Endodermal cell (in vitro differentiated cells): ENCODE measurements at regions not wholly inside any gene's neighbourhood (a gene's known extent, or its start where the extent isn't known, plus 50 kb on each side); places are given as distances from the start of the nearest gene placed in this dataset.

ENCODE experiments used
- DNase-seq: peaks from one replicate; pipeline ENCODE4 v3.0.0-alpha.2; 2017
- H3K27ac ChIP-seq: 2 replicates; pipeline ENCODE4 v1.5.1; 2013; ENCODE audit warnings: mild to moderate bottlenecking, low read depth, low read length, moderate library complexity
- H3K27me3 ChIP-seq: 2 replicates; pipeline ENCODE4 v1.6.1; 2013; ENCODE audit warnings: mild to moderate bottlenecking, low read length, moderate library complexity; ENCODE audit not compliant: insufficient read depth, control insufficient read depth, poor library complexity, severe bottlenecking
- H3K36me3 ChIP-seq: 2 replicates; pipeline ENCODE4 v1.7.0; 2013; ENCODE audit warnings: mild to moderate bottlenecking, low read length, moderate library complexity; ENCODE audit not compliant: control insufficient read depth, insufficient read depth
- H3K4me1 ChIP-seq: one replicate; pipeline ENCODE4 v1.7.0; 2013; ENCODE audit warnings: low read length; ENCODE audit not compliant: control insufficient read depth, insufficient read depth
- H3K4me3 ChIP-seq: 2 replicates; pipeline ENCODE4 v1.5.1; 2013; ENCODE audit warnings: mild to moderate bottlenecking, low read length, moderate library complexity
- H3K9ac ChIP-seq: 2 replicates; pipeline ENCODE4 v1.6.1; 2013; ENCODE audit warnings: mild to moderate bottlenecking, low read length, moderate library complexity; ENCODE audit not compliant: poor library complexity, severe bottlenecking; ENCODE audit errors: extremely low read depth
- H3K9me3 ChIP-seq: 2 replicates; pipeline ENCODE4 v1.6.1; 2013; ENCODE audit warnings: mild to moderate bottlenecking, low read length, moderate library complexity; ENCODE audit not compliant: control insufficient read depth
- H3K27ac Mint-ChIP-seq: 2 replicates; pipeline ENCODE4 v1.8.0; 2020; ENCODE audit warnings: mixed read lengths
- H3K27me3 Mint-ChIP-seq: 2 replicates; pipeline ENCODE4 v1.8.0; 2021; ENCODE audit warnings: mild to moderate bottlenecking, mixed read lengths; ENCODE audit not compliant: insufficient read depth
- H3K36me3 Mint-ChIP-seq: 2 replicates; pipeline ENCODE4 v1.8.0; 2020; ENCODE audit warnings: low read depth, mixed read lengths
- H3K4me1 Mint-ChIP-seq: 2 replicates; pipeline ENCODE4 v1.8.0; 2020; ENCODE audit warnings: mixed read lengths
- H3K4me3 Mint-ChIP-seq: 2 replicates; pipeline ENCODE4 v1.8.0; 2020; ENCODE audit warnings: mild to moderate bottlenecking, moderate library complexity, mixed read lengths
- H3K9me3 Mint-ChIP-seq: 2 replicates; pipeline ENCODE4 v1.8.0; 2020; ENCODE audit warnings: mild to moderate bottlenecking, mixed read lengths
- WGBS, 2 experiments: methylation state at CpG; one replicate each; pipeline versions ENCODE4 v1.1.5 to v1.1.7; 2013; ENCODE audit warnings: missing lambda C conversion rate in 2 of 2, mixed read lengths in 1 of 2; ENCODE audit not compliant: insufficient coverage in 1 of 2, insufficient read length in 1 of 2; 5-methylcytosine and 5-hydroxymethylcytosine counted together
- TF ChIP-seq, protein P1 (sequence below): fragments of 200-600 bp; sonication (generic); conservative IDR thresholded peaks from 2 replicates; pipeline ENCODE4 v1.5.0; 2021; ENCODE audit warnings: antibody characterized with exemption, mild to moderate bottlenecking

GRCh38 chr14:71751264-71751663, 181.0 kb upstream of the RGS6 start:
- H3K27me3 Mint-ChIP-seq = peaks cover 3% of the 10 kb centered on the region
- 95 to 100% methylated on average over 1 to 2 of the region's 2 CpGs for WGBS, 2 experiments
- no peak overlapping the region for H3K4me3 Mint-ChIP-seq
- TF ChIP-seq, protein P1, sequence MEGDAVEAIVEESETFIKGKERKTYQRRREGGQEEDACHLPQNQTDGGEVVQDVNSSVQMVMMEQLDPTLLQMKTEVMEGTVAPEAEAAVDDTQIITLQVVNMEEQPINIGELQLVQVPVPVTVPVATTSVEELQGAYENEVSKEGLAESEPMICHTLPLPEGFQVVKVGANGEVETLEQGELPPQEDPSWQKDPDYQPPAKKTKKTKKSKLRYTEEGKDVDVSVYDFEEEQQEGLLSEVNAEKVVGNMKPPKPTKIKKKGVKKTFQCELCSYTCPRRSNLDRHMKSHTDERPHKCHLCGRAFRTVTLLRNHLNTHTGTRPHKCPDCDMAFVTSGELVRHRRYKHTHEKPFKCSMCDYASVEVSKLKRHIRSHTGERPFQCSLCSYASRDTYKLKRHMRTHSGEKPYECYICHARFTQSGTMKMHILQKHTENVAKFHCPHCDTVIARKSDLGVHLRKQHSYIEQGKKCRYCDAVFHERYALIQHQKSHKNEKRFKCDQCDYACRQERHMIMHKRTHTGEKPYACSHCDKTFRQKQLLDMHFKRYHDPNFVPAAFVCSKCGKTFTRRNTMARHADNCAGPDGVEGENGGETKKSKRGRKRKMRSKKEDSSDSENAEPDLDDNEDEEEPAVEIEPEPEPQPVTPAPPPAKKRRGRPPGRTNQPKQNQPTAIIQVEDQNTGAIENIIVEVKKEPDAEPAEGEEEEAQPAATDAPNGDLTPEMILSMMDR = no peak
- Histone ChIP-seq H3K27me3 (no peaks in the 10 kb centered on the region), H3K9me3 (peaks cover 23% of the 10 kb centered on the region), H3K27ac (no peak overlapping the region), H3K4me1 (no peaks in the 10 kb centered on the region), H3K9ac (no peak overlapping the region), H3K4me3 (no peak overlapping the region), H3K36me3 (no peaks in the 10 kb centered on the region)
- peaks cover 23% of the 10 kb centered on the region for H3K9me3 Mint-ChIP-seq
- H3K4me1 Mint-ChIP-seq = peaks cover 22% of the 10 kb centered on the region
- H3K36me3 Mint-ChIP-seq = peaks cover 2% of the 10 kb centered on the region
- DNase-seq = no peak
- H3K27ac Mint-ChIP-seq = no peak overlapping the region

DNA sequence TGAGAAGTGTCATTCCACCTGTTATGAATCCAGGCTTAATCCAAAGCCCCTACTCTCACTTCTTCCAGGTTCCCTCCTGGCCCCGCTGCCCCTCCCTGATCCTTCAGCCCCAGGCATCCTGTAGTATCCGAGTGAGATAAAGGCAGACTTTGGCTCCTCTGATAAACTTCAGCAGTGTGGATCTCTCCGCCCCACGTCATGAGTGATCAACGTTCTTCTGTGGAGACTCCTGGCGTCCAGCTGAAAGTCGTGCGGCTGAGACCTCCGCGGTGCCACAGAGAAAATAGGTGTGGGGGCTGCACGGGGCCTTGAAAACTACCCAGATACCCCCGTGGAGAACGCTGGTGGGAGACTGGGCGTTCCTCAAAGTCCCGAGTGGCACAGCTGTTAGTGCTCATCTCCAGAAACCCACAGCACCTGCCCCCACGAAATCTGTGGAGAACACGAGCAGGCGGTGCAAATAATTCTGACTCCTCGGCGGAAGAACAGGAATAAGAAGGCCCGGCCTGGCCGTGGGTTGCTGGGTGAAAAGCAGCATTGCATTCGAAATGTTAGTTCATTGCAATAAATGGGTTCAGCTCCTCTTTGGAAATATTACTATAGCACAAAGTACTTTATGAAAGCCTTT, 180.0 kb upstream of the RGS6 start:
- no peak overlapping the region for H3K9ac ChIP-seq
- DNase-seq = no peak
- no peaks in the 10 kb centered on the region for H3K27me3 ChIP-seq
- H3K27ac ChIP-seq = no peak overlapping the region
- 91 to 96% methylated on average over 15 to 23 of the region's 23 CpGs for WGBS, 2 experiments
- peaks cover 22% of the 10 kb centered on the region for H3K4me1 Mint-ChIP-seq
- TF ChIP-seq, protein P1 = no peak
- no peak overlapping the region for H3K4me3 Mint-ChIP-seq
- peaks cover 3% of the 10 kb centered on the region for H3K27me3 Mint-ChIP-seq
- H3K4me3 ChIP-seq = no peak overlapping the region
- H3K36me3 Mint-ChIP-seq = peaks cover 2% of the 10 kb centered on the region
- no peaks in the 10 kb centered on the region for H3K36me3 ChIP-seq
- H3K27ac Mint-ChIP-seq = no peak overlapping the region
- peaks cover 20% of the 10 kb centered on the region for H3K9me3 Mint-ChIP-seq
- H3K9me3 ChIP-seq = peaks cover 22% of the 10 kb centered on the region
- no peaks in the 10 kb centered on the region for H3K4me1 ChIP-seq

DNA sequence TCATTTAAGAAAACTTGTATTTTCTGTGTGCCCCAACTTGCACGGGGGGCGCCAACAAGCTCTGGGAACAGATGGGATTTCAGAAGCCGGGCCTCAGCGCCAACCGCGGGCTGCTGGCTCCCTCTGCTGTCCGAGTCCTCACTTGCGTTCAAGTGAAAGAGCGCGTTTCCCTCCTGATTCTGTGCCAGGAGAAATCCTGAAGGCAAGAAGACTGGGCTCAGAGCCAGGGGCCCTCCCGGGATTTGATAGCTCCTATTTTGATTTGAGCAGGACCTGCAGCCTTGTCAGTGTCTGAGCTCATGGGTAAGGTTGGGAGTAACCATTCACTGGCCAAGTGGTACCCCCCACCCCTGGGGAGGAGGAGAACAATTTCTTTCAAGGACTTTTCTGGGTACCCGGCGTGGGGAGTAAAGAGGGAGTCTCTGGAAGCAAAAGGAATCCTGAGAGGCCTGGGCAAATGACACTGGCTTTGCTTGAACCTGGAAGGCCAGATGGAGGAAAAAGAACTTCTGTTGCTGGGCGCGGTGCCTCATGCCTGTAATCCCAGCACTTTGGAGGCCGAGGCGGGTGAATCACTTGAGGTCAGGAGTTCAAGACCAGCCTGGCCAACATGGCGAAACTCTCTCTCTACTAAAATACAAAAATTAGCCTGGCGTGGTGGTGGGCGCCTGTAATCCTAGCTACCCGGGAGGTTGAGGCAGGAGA, 179.0 kb upstream of the RGS6 start:
- peaks cover 3% of the 10 kb centered on the region for H3K27me3 Mint-ChIP-seq
- TF ChIP-seq, protein P1 = peak; percentile 95
- peaks cover 11% of the 10 kb centered on the region for H3K9me3 Mint-ChIP-seq
- DNase-seq = peak; percentile 96
- Histone ChIP-seq H3K4me3 (no peak overlapping the region), H3K9me3 (peaks cover 11% of the 10 kb centered on the region), H3K36me3 (no peaks in the 10 kb centered on the region), H3K27me3 (no peaks in the 10 kb centered on the region), H3K4me1 (no peaks in the 10 kb centered on the region), H3K9ac (no peak overlapping the region), H3K27ac (no peak overlapping the region)
- 46 to 52% methylated on average over 4 to 21 of the region's 21 CpGs for WGBS, 2 experiments
- H3K4me3 Mint-ChIP-seq = no peak overlapping the region
- H3K36me3 Mint-ChIP-seq = peaks cover 2% of the 10 kb centered on the region
- H3K4me1 Mint-ChIP-seq = peaks cover 22% of the 10 kb centered on the region
- no peak overlapping the region for H3K27ac Mint-ChIP-seq
